Esophagus squamous epithelium (tissue), 4 donors: ENCODE measurements at regions not wholly inside any gene's neighbourhood (a gene's known extent, or its start where the extent isn't known, plus 50 kb on each side); places are given as distances from the start of the nearest gene placed in this dataset.

Source experiments
- POLR2A ChIP-seq, 4 donors: fragments of 450-650 bp; IDR thresholded peaks; one replicate each; pipeline ENCODE4 v1.6.1; 2017; ENCODE audit warnings: antibody characterized with exemption in 4 of 4, mild to moderate bottlenecking in 4 of 4, moderate library complexity in 3 of 4
- TF ChIP-seq, protein P1 (sequence below), 6 experiments: fragments of 450-650 bp in 4 of 6; fragments of 200-600 bp in 2 of 6; sonication (generic) in 2 of 6; IDR thresholded peaks; one replicate each; pipeline ENCODE4 v1.5.1; 2016 to 2019; ENCODE audit warnings: antibody characterized with exemption in 6 of 6, mild to moderate bottlenecking in 4 of 6, moderate library complexity in 4 of 6

DNA sequence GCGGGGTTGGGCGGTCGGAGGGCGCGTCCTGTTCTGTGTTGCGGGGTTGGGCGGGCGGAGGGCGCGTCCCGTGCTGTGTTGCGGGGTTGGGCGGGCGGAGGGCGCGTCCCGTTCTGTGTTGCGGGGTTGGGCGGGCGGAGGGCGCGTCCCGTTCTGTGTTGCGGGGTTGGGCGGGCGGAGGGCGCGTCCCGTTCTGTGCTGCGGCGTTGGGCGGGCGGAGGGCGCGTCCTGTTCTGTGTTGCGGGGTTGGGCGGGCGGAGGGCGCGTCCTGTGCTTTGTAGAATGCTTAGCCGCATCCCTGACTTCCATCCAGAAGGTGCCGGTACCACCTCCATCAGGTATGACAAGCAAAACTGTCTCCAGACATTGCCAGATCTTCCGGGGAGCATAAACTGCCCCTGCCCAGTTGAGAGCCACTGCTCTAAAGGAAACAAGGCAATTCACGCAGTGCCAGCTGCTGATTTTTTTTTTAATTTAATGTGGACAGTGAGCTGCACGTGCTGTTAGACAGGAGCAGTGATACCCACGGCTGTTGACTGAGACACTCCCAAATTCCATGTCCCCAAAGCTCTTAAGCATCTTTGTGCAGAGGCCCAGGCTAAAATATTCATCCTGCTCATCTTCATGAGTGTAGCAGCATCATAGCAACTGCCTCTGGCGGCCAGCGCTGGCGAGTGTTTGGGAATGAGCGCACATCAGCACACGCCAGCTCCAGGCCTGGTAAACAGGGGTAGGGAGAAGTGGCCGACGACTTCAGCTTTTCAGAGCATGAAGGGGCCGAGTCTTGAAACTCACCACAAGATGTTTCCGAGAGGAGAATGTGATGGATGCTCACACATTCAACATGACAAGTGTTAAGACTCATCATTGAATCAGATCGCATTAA is 284.4 kb upstream of the CDH4 start:
- TF ChIP-seq, protein P1, sequence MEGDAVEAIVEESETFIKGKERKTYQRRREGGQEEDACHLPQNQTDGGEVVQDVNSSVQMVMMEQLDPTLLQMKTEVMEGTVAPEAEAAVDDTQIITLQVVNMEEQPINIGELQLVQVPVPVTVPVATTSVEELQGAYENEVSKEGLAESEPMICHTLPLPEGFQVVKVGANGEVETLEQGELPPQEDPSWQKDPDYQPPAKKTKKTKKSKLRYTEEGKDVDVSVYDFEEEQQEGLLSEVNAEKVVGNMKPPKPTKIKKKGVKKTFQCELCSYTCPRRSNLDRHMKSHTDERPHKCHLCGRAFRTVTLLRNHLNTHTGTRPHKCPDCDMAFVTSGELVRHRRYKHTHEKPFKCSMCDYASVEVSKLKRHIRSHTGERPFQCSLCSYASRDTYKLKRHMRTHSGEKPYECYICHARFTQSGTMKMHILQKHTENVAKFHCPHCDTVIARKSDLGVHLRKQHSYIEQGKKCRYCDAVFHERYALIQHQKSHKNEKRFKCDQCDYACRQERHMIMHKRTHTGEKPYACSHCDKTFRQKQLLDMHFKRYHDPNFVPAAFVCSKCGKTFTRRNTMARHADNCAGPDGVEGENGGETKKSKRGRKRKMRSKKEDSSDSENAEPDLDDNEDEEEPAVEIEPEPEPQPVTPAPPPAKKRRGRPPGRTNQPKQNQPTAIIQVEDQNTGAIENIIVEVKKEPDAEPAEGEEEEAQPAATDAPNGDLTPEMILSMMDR (IDR thresholded peaks at IDR 0.05) = no peak
- TF ChIP-seq POLR2A (IDR thresholded peaks at IDR 0.05) = no peak
